ENCODE measurements at regions not wholly inside any gene's neighbourhood (a gene's known extent, or its start where the extent isn't known, plus 50 kb on each side); places are given as distances from the start of the nearest gene placed in this dataset.
A peak's percentile ranks its signal among the peaks of the same experiment; 100 is the strongest.

- FAIRE-seq (no peak), DNase-seq (ENCODE audit: insufficient read length, low spot score) (no peak)
- no peak for TF ChIP-seq CTCF (IDR thresholded peaks at IDR 0.05; ENCODE audit: insufficient read depth, missing control alignments)
Measured at GRCh38 chr5:12237837-12238575, 333.8 kb upstream of the CTNND2 start.

GRCh38 chr5:12230659-12231058, 326.4 kb upstream of the CTNND2 start:
- FAIRE-seq = no peak
- no peak for DNase-seq (ENCODE audit: insufficient read length, low spot score)
- no peak for TF ChIP-seq CTCF (IDR thresholded peaks at IDR 0.05; ENCODE audit: insufficient read depth, missing control alignments)

GRCh38 chr5:12217039-12217438, 312.8 kb upstream of the CTNND2 start:
- FAIRE-seq (no peak), DNase-seq (ENCODE audit: insufficient read length, low spot score) (no peak)
- no peak for TF ChIP-seq CTCF (IDR thresholded peaks at IDR 0.05; ENCODE audit: insufficient read depth, missing control alignments)

GRCh38 chr5:12214267-12215015, 310.2 kb upstream of the CTNND2 start:
- no peak for DNase-seq (ENCODE audit: insufficient read length, low spot score)
- FAIRE-seq = no peak
- no peak for TF ChIP-seq CTCF (IDR thresholded peaks at IDR 0.05; ENCODE audit: insufficient read depth, missing control alignments)

GRCh38 chr5:12208366-12209100, 304.3 kb upstream of the CTNND2 start:
- FAIRE-seq (peak; percentile 29), DNase-seq (ENCODE audit: insufficient read length, low spot score) (no peak)
- no peak for TF ChIP-seq CTCF (IDR thresholded peaks at IDR 0.05; ENCODE audit: insufficient read depth, missing control alignments)

- no peak for DNase-seq (ENCODE audit: insufficient read length, low spot score)
- TF ChIP-seq CTCF (IDR thresholded peaks at IDR 0.05; ENCODE audit: insufficient read depth, missing control alignments) = no peak
- FAIRE-seq = no peak
Measured at GRCh38 chr5:12204761-12205160, 300.5 kb upstream of the CTNND2 start.
